Right renal pelvis (tissue), 4 donors: ENCODE measurements at regions not wholly inside any gene's neighbourhood (a gene's known extent, or its start where the extent isn't known, plus 50 kb on each side); places are given as distances from the start of the nearest gene placed in this dataset.
"Not testable (repeated sequence)": the region's sequence is repeated elsewhere in the genome, so short reads cannot be mapped to it uniquely, and the experiment has no call there.

Experiments
- DNase-seq, 4 donors: peaks; one replicate each; pipeline ENCODE4 v3.0.0-alpha.2; 2013; ENCODE audit warnings: low read depth in 4 of 4, low spot score in 3 of 4, missing footprints in 1 of 4

DNA sequence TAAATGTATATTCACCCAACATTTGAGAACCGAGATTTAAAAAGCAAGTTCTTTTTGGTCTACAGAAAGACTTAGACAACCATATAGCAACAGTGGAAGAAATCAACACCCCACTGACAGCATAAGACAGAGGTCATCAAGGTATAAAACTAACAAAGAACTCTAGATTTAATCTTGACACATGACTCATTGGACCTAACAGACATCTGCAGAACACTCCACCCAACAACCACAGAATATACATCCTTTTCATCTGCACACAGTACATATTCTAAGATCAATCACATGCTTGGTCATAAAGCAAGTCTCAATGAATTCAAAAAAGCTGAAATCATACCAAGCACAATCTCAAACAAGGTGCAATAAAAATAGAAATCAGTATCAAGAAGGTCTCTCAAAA, 65.8 kb downstream of the SPIN4 start:
- no peak for DNase-seq

- no peak for DNase-seq
Measured at GRCh38 chrX:63284659-63285058, 66.5 kb downstream of the SPIN4 start.

GRCh38 chrX:63283348-63283747, 67.8 kb downstream of the SPIN4 start:
- DNase-seq, result no peak

GRCh38 chrX:63282828-63283227, 68.3 kb downstream of the SPIN4 start:
- no peak for DNase-seq

DNA sequence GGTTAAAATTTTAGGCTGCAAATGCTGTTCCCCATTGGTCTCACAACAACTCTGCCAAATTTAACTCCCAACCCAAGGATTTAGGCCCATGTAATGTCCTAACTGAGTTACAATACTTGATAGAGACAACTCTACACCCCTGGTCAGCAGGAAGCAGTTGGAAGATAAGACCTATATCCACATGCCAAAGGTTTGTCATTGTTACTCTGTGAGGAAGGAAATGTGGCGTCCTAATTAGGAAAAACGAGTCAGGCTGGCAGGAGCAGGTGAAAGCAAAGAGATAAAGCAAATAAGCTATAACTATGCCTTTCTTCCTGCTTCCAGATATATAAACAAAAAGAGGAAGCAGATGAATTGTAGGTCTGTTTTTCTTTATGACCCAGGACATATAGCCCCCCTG, 69.1 kb downstream of the SPIN4 start:
- DNase-seq, result no peak

GRCh38 chrX:63281465-63281864, 69.7 kb downstream of the SPIN4 start:
- no peak for DNase-seq

- DNase-seq, result not testable (repeated sequence)
Measured at GRCh38 chrX:63277394-63277793, 73.7 kb downstream of the SPIN4 start.

DNA sequence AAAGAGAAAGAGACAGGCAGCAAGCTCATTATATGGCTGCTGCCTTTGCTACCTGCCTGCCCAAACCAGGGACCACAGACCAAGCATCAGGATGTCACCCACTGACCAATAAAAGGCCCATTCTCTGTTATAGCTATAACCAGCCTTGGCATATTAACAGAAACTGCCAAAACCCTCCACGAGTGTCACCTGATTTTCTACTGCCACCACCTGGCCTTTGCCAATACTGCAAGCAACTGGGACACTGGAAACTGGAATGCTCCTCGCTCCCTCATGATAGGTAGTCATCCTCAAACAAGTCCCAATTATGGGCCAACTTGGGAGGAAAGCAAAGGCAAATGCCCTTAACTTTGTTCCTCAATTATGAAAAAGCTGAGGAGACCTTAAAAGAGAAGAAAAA, 76.0 kb downstream of the SPIN4 start:
- no peak for DNase-seq

GRCh38 chrX:63270873-63271272, 80.3 kb downstream of the SPIN4 start:
- no peak for DNase-seq

GRCh38 chrX:63258144-63258543, 93.0 kb downstream of the SPIN4 start:
- no peak for DNase-seq

GRCh38 chrX:63250253-63250868, 100.8 kb downstream of the SPIN4 start:
- peak; percentile 38 to 49 (median 42) for DNase-seq

DNA sequence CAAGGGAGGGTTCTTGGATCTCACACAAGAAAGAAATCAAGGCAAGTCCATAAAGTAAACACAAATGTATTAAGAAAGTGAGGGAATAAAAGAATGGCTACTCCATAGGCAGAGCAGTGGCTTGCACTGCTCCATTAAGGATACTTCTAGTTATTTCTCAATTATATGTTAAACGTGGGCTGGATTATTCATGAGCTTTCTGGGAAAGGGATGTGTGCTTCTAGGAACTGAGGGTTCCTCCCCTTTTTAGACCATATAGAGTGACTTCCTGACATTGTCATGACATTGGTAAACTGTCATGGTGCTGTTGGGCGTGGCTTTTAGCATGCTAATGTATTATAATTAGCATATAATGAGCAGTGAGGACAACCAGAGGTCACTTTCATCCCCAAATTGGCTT, 108.4 kb downstream of the SPIN4 start:
- not testable (repeated sequence) for DNase-seq

GRCh38 chrX:63235963-63236362, 115.2 kb downstream of the SPIN4 start:
- DNase-seq, result not testable (repeated sequence)

- DNase-seq, result not testable (repeated sequence)
Measured at GRCh38 chrX:63233013-63233412, 118.1 kb downstream of the SPIN4 start.

- not testable (repeated sequence) for DNase-seq
Measured at GRCh38 chrX:63218202-63218601, 132.9 kb downstream of the SPIN4 start.

DNA sequence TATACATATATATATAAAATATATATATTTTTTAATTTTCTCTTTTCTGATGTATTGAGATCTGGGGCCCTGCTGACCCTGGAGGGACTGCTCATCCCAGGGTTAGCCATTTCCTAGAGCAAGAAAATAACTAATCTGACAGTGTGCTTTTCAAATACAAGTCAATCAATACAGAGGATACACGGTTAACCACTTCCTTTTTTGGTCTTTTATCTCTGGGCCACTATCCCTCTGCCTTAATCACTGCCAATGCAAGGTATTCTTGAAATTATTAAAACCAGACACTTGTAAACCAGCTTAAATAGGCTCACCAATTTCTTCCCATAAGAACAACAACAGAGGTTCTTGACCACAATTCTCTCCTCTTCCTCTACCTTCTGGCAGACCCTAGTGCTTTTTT, 133.6 kb downstream of the SPIN4 start:
- not testable (repeated sequence) for DNase-seq

GRCh38 chrX:63209645-63210044, 141.5 kb downstream of the SPIN4 start:
- not testable (repeated sequence) for DNase-seq

DNA sequence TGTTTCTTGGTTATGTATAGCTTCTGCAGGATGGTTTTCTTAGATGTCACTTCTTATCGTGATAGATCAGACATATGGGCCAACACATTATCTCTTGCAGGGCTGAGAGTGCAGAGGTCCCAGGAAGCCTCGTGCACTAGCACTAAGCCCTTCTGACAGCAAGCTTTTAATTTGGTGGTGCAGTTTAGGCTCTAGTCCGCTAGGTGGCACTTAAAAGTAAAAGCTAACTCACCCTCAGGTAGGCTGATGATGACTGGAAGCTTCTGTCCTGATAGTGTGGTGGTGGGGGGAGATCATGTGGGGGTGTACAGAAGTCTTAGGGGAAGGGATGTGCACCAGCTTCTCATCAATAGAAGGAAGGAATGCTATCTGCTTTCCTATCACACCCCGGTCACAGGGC, 142.0 kb downstream of the SPIN4 start:
- DNase-seq, result not testable (repeated sequence)

DNA sequence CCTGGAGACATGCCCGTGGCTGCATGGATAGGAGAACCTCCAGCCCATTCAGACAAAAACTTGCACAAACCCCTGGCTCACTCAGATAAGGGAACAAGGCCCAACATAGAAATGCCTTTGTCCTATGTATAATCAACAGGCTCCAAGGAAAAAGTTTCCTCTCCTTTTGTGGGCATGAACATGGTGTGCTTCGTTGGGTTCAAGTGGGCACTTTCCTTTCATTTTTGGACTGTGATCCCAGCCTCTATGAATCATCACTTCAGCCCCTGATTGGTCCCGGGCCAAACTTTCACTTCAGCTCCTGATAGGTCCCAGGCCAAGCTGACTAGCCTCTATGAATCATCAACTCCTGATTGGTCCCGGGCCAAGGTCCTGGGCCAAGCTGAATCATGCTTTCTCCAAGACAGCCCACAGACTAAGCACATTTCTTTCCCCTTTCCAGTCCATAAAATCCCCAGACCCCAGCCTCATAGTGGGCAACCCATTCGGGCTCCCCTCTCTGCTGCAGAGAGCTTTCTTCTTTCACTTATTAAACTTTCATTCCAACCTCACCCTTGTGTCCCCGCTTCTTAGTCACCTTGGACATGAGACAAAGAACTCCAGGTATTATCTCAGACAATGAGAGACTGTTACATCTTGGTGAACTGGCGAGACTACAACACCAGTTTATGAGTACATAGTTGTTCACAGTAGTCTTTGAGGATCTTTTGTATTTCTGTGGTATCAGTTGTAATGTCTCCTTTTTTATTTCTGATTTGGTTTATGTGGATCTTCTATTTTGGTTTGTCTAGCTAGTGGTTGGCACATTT, 146.7 kb downstream of the SPIN4 start:
- not testable (repeated sequence) for DNase-seq

GRCh38 chrX:63201987-63202386, 149.1 kb downstream of the SPIN4 start:
- DNase-seq, result not testable (repeated sequence)

- not testable (repeated sequence) for DNase-seq
Measured at GRCh38 chrX:63198693-63199092, 152.4 kb downstream of the SPIN4 start.

DNA sequence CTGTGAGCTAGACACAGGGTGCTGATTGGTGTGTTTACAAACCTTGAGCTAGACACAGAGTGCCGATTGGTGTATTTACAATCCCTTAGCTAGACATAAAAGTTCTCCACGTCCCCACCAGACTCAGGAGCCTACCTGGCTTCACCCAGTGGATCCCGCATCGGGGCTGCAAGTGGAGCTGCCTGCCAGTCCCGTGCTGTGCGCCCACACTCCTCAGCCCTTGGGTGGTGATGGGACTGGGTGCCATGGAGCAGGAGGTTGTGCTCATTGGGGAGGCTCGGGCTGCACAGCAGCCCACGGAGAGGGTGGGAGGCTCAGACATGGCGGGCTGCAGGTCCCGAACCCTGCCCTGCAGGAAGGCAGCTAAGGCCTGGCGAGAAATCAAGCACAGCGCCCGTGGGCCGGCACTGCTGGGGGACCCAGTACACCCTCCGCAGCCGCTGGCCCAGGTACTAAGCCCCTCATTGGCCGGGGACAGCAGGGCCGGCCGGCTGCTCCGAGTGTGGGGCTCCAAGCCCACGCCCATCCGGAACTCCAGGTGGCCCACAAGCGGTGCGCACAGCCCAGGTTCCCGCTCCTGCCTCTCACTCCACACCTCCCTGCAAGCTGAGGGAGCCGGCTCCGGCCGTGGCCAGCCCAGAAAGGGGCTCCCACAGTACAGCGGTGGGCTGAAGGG, 158.6 kb downstream of the SPIN4 start:
- not testable (repeated sequence) for DNase-seq
